ENCODE measurements at regions not wholly inside any gene's neighbourhood (a gene's known extent, or its start where the extent isn't known, plus 50 kb on each side); places are given as distances from the start of the nearest gene placed in this dataset.

GRCh38 chr9:27853529-27853928, 280.2 kb upstream of the C9orf72 start:
- no peak for DNase-seq
- Mint-ChIP-seq H3K36me3 (no peaks in the 10 kb centered on the region), H3K9me3 (peaks cover 1 to 7% (median 3%) of the 10 kb centered on the region in 6 donors), H3K27ac (no peak overlapping the region), H3K4me1 (no peaks in the 10 kb centered on the region), H3K4me3 (no peak overlapping the region), H3K27me3 (ENCODE audit: low read depth in 3 of 3) (peaks cover 0 to 6% (median 2%) of the 10 kb centered on the region in 3 donors)

DNA sequence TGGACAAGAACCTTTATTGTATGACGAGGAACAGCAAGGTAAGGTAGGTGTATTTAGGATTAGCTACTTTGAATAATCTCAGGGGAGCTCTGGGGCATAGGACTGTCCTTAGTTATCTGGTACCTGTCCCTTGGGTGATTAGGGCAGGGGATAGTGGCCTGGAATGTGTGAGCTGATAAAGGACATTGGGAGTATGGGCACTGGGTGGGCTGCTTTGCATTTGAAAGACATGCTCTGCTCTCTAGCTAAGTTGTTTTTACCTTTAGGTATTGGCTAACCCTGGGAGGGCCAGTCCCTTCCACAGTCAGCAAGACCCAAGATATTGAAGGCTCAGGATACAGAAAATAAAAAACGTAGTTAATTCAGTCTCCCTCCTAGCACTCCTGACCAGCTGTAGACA, 282.8 kb upstream of the C9orf72 start:
- H3K4me1 Mint-ChIP-seq, result no peaks in the 10 kb centered on the region
- H3K9me3 Mint-ChIP-seq, result peaks cover 0 to 9% (median 4%) of the 10 kb centered on the region in 6 donors
- no peak overlapping the region for H3K4me3 Mint-ChIP-seq
- no peak for DNase-seq
- H3K27ac Mint-ChIP-seq, result no peak overlapping the region
- H3K27me3 Mint-ChIP-seq (ENCODE audit: low read depth in 3 of 3), result peaks cover 0 to 2% (median 2%) of the 10 kb centered on the region in 3 donors
- no peaks in the 10 kb centered on the region for H3K36me3 Mint-ChIP-seq

GRCh38 chr9:27856748-27857147, 283.5 kb upstream of the C9orf72 start:
- Mint-ChIP-seq H3K27ac (no peak overlapping the region), H3K27me3 (ENCODE audit: low read depth in 3 of 3) (peaks cover 0 to 2% (median 2%) of the 10 kb centered on the region in 3 donors), H3K4me3 (no peak overlapping the region), H3K4me1 (no peaks in the 10 kb centered on the region), H3K9me3 (peaks cover 0 to 9% (median 4%) of the 10 kb centered on the region in 6 donors), H3K36me3 (no peaks in the 10 kb centered on the region)
- no peak for DNase-seq

DNA sequence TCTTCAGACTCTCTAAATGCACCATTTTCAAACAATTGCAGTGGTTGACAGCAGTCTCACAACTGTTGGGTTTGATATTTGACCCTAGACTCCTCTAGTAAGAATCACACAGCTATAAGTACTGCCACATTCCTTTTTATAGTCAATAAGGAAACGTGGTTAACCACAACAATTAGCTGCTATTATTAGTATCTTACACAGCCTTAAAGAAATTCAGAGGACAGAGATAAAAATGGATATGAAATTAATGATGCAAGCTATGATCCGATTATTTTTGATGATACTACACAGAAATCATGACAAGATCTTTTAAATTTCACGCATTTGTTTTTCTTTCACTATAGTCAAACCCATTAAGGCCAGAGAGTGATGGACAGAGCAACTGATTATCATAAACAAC, 288.6 kb upstream of the C9orf72 start:
- no peak for DNase-seq
- Mint-ChIP-seq H3K27me3 (ENCODE audit: low read depth in 3 of 3) (peaks cover 0 to 4% (median 0%) of the 10 kb centered on the region in 3 donors), H3K4me3 (no peak overlapping the region), H3K27ac (no peak overlapping the region), H3K9me3 (peaks cover 0 to 12% (median 0%) of the 10 kb centered on the region in 6 donors), H3K36me3 (no peaks in the 10 kb centered on the region), H3K4me1 (no peaks in the 10 kb centered on the region)

DNA sequence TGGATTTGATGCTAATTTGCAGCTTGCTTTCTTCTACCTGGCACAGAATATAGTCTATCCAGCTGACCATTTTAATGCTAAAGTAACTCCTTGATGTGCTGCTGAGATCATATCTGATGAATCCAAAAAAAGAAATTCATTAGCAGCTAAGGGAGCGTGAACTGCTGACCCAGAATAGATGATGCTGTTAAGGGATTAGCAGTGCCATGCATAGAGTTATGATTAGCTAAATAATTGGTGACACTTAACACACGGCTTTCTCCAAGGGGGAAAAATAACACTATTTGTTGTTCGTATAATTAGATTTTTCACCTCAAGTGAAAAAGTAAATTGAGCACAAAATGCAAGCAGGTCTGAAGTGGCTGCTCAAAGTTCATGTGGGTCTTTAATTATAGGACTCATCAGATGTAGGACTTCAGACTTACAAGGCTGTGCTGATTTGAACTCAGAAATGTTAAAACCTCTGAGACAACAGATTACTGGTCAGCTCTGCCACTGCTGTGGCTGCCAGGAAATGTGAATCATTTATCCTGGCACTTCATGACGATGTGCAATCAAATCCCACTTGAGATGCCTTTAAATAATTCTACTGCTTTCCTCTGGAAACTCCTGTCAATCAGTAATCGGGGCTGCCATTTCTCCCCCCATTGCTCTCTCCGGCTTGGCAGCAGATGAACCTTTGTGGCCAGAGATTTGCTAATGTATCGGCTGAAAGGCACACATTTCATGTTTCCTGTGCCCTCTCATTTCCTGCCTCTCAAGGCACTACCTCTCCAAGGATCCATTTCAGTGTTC, 291.6 kb upstream of the C9orf72 start:
- Mint-ChIP-seq H3K4me1 (no peaks in the 10 kb centered on the region), H3K27me3 (ENCODE audit: low read depth in 3 of 3) (peaks cover 0 to 4% (median 0%) of the 10 kb centered on the region in 3 donors), H3K27ac (no peak overlapping the region), H3K36me3 (no peaks in the 10 kb centered on the region), H3K9me3 (peaks cover 0 to 9% (median 6%) of the 10 kb centered on the region in 6 donors), H3K4me3 (peak overlapping the region in 1 of 5 donors; percentile 37)
- no peak for DNase-seq

DNA sequence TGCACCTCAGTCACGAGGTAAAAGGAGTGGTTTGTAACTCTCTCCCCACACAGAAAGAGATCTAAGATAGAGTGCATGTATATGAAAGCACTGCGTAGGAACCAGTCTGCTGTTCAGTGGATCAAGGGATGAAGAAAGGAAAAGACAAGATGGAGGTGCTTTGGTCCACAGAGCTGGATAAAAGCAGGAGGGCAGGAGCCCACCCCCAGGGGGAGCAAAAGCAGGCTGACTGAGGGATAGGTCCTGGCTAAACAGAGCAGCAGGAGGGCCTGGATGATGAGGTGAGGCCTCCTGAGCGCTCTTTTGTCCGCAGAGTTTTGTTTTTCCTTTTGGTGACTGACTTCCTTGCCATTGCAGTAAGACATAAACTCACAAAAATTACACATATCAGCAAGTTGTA, 293.5 kb upstream of the C9orf72 start:
- Mint-ChIP-seq H3K4me3 (no peak overlapping the region), H3K27ac (no peak overlapping the region), H3K9me3 (peaks cover 0 to 9% (median 5%) of the 10 kb centered on the region in 6 donors), H3K36me3 (no peaks in the 10 kb centered on the region), H3K27me3 (ENCODE audit: low read depth in 3 of 3) (peaks cover 0 to 2% (median 0%) of the 10 kb centered on the region in 3 donors), H3K4me1 (no peaks in the 10 kb centered on the region)
- no peak for DNase-seq

DNA sequence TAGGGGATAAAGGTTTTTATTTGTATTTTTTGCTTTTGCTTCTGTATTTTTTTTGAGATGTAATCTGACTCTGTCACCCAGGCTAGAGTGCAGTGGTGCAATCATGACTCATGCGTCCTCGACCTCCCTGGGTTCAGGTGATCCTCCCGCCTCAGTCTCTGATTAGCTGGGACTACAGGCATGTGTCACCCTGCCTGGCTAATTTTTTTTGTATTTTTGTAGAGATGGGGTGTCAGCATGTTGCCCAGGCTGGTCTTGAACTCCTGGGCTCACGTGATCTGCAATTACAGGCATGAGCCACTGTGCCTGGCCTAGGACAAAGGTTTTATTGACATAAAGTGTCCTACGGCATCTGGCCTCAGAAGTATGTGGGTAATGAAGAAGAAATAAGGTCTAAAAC, 297.1 kb upstream of the C9orf72 start:
- DNase-seq, result no peak
- Mint-ChIP-seq H3K4me1 (no peaks in the 10 kb centered on the region), H3K4me3 (no peak overlapping the region), H3K36me3 (no peaks in the 10 kb centered on the region), H3K27ac (no peak overlapping the region), H3K9me3 (peaks cover 0 to 13% (median 7%) of the 10 kb centered on the region in 6 donors), H3K27me3 (ENCODE audit: low read depth in 3 of 3) (no peaks in the 10 kb centered on the region)

GRCh38 chr9:27880156-27880555, 306.9 kb upstream of the C9orf72 start:
- no peak overlapping the region for H3K4me3 Mint-ChIP-seq
- DNase-seq, result no peak
- H3K4me1 Mint-ChIP-seq, result no peaks in the 10 kb centered on the region
- no peaks in the 10 kb centered on the region for H3K36me3 Mint-ChIP-seq
- H3K9me3 Mint-ChIP-seq, result peaks cover 2 to 16% (median 12%) of the 10 kb centered on the region in 6 donors
- peaks cover 0 to 3% (median 1%) of the 10 kb centered on the region in 3 donors for H3K27me3 Mint-ChIP-seq (ENCODE audit: low read depth in 3 of 3)
- no peak overlapping the region for H3K27ac Mint-ChIP-seq

DNA sequence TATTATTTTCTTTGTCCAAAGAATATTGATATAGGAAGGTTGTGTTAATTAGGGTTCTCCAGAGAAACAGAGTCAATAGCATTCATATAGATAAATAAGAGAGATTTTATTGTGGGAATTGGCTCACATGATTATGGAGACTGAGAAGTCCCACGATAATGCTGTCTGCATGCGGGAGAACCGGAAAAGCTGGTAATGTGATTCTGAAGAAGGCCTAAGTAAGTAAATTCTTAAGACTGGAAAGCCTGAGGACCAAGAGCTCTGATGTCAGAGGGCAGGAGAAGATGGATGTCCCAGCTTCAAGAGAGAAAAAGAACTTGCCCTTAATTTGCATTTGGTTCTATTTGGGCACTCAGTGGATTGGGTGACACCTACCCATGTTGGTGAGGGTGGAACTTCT, 307.4 kb upstream of the C9orf72 start:
- DNase-seq, result no peak
- no peaks in the 10 kb centered on the region for H3K4me1 Mint-ChIP-seq
- H3K27ac Mint-ChIP-seq, result no peak overlapping the region
- H3K4me3 Mint-ChIP-seq, result no peak overlapping the region
- H3K9me3 Mint-ChIP-seq, result peaks cover 2 to 15% (median 9%) of the 10 kb centered on the region in 6 donors
- H3K36me3 Mint-ChIP-seq, result no peaks in the 10 kb centered on the region
- peaks cover 0 to 3% (median 1%) of the 10 kb centered on the region in 3 donors for H3K27me3 Mint-ChIP-seq (ENCODE audit: low read depth in 3 of 3)

DNA sequence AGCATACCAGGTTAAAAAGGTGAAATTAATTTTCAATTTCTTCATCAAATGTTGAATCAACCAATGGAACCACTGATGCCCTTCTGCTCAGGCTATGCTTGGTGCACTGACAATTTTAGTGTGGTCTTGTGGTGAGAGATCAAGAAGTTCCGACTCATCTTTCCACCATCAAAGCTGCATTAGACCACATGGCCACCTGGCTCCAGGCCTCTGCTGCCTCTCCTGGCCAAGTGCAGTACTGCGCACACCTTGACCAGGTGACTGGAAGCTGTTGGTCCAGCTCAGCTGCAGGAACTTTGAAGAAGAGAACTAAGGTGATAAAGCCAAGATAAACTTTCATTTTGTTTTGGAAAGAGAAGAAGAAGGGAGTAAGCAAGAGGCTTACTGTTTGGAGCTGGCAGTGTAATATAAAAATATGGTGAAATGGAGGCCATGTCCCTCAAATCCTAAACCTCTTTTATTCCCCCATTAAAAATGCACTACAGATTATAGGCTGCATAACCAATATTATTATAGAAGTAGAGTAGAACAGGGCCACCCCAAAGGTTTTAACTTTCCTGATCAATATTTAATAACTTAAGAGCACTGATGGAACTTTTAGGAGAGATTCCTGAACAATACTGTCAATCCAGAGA, 315.5 kb upstream of the C9orf72 start:
- peaks cover 0 to 17% (median 7%) of the 10 kb centered on the region in 6 donors for H3K9me3 Mint-ChIP-seq
- H3K4me1 Mint-ChIP-seq, result no peaks in the 10 kb centered on the region
- no peak for DNase-seq
- H3K36me3 Mint-ChIP-seq, result no peaks in the 10 kb centered on the region
- no peak overlapping the region for H3K27ac Mint-ChIP-seq
- H3K27me3 Mint-ChIP-seq (ENCODE audit: low read depth in 3 of 3), result peaks cover 0 to 5% (median 3%) of the 10 kb centered on the region in 3 donors
- no peak overlapping the region for H3K4me3 Mint-ChIP-seq

- no peak overlapping the region for H3K27ac Mint-ChIP-seq
- no peak overlapping the region for H3K4me3 Mint-ChIP-seq
- peaks cover 0 to 9% (median 7%) of the 10 kb centered on the region in 6 donors for H3K9me3 Mint-ChIP-seq
- H3K4me1 Mint-ChIP-seq, result no peaks in the 10 kb centered on the region
- no peaks in the 10 kb centered on the region for H3K36me3 Mint-ChIP-seq
- DNase-seq, result no peak
- peaks cover 0 to 2% (median 0%) of the 10 kb centered on the region in 3 donors for H3K27me3 Mint-ChIP-seq (ENCODE audit: low read depth in 3 of 3)
Measured at GRCh38 chr9:27924502-27924901, 351.2 kb upstream of the C9orf72 start.

- Mint-ChIP-seq H3K27ac (no peak overlapping the region), H3K36me3 (no peaks in the 10 kb centered on the region), H3K27me3 (ENCODE audit: low read depth in 3 of 3) (peaks cover 0 to 2% (median 0%) of the 10 kb centered on the region in 3 donors), H3K4me1 (no peaks in the 10 kb centered on the region), H3K9me3 (peaks cover 0 to 4% (median 1%) of the 10 kb centered on the region in 6 donors), H3K4me3 (no peak overlapping the region)
- no peak for DNase-seq
Measured at GRCh38 chr9:27925815-27926214, 352.5 kb upstream of the C9orf72 start.

- H3K27ac Mint-ChIP-seq, result no peak overlapping the region
- H3K27me3 Mint-ChIP-seq (ENCODE audit: low read depth in 3 of 3), result peaks cover 0 to 2% (median 0%) of the 10 kb centered on the region in 3 donors
- H3K4me3 Mint-ChIP-seq, result no peak overlapping the region
- H3K4me1 Mint-ChIP-seq, result no peaks in the 10 kb centered on the region
- DNase-seq, result no peak
- H3K9me3 Mint-ChIP-seq, result peaks cover 0 to 9% (median 2%) of the 10 kb centered on the region in 6 donors
- H3K36me3 Mint-ChIP-seq, result no peaks in the 10 kb centered on the region
Measured at GRCh38 chr9:27929841-27930240, 356.6 kb upstream of the C9orf72 start.

- peaks cover 0 to 15% (median 4%) of the 10 kb centered on the region in 6 donors for H3K9me3 Mint-ChIP-seq
- DNase-seq, result no peak
- H3K4me3 Mint-ChIP-seq, result no peak overlapping the region
- no peak overlapping the region for H3K27ac Mint-ChIP-seq
- no peaks in the 10 kb centered on the region for H3K36me3 Mint-ChIP-seq
- no peaks in the 10 kb centered on the region for H3K4me1 Mint-ChIP-seq
- H3K27me3 Mint-ChIP-seq (ENCODE audit: low read depth in 3 of 3), result peaks cover 0 to 2% (median 0%) of the 10 kb centered on the region in 3 donors
Measured at GRCh38 chr9:27933210-27934025, 360.1 kb upstream of the C9orf72 start.
